ENCODE measurements at regions not wholly inside any gene's neighbourhood (a gene's known extent, or its start where the extent isn't known, plus 50 kb on each side); places are given as distances from the start of the nearest gene placed in this dataset.
"Not testable (repeated sequence)": the region's sequence is repeated elsewhere in the genome, so short reads cannot be mapped to it uniquely, and the experiment has no call there.

DNA sequence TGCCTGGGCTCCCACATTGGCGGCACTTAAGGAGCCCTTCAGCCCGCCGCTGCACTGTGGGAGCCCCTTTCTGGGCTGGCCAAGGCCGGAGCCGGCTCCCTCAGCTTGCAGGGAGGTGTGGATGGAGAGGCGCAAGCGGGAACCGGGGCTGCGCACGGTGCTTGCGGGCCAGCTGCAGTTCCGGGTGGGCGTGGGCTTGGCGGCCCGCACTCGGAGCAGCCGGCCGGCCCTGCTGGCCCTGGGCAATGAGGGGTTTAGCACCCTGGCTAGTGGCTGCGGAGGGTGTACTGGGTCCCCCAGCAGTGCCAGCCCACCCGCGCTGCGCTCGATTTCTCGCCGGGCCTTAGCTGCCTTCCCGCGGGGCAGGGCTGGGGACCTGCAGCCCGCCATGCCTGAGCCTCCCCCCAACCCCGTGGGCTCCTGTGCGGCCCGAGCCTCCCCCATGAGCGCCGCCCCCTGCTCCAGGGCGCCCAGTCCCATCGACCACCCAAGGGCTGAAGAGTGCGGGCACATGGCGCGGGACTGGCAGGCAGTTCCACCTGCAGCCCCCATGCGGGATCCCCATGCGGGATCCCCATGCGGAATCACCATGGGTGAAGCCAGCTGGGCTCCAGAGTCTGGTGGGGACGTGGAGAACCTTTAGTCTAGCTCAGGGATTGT is 998.9 kb upstream of the MIR17HG start:
- not testable (repeated sequence) for H3K36me3 ChIP-seq (ENCODE audit: insufficient read depth); H3K27ac ChIP-seq (ENCODE audit: low read depth); H3K4me1 ChIP-seq (ENCODE audit: insufficient read depth); H3K4me3 ChIP-seq (ENCODE audit: low read depth, low read length); DNase-seq (ENCODE audit: extremely low spot score)
- WGBS: 97% methylated on average over 42 of the region's 42 CpGs

DNA sequence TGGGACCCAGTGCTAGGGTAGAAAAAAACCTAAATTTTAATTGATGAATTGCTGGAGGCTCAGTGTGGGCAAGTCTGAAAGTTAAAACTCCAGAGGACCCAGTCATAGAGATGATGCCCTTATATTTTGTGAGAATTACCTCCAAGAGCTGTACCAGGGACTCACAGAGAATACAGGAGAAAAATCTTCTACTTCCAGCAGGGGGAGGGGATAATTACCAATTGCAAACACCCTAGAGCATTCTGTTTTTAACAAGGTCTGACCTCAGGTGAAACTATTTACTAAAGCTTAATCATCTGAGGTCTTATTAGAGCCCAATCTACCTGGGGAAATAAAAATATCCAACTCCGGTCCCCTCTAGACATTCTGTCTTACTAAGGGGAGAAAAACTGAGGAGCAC is 994.7 kb upstream of the MIR17HG start:
- Histone ChIP-seq H3K4me3 (ENCODE audit: low read depth, low read length) (no peak overlapping the region), H3K36me3 (ENCODE audit: insufficient read depth) (no peaks in the 10 kb centered on the region), H3K27ac (ENCODE audit: low read depth) (no peak overlapping the region), H3K4me1 (ENCODE audit: insufficient read depth) (no peaks in the 10 kb centered on the region)
- WGBS: 85% methylated on average over 1 of the region's 1 CpG
- DNase-seq (ENCODE audit: extremely low spot score): no peak

DNA sequence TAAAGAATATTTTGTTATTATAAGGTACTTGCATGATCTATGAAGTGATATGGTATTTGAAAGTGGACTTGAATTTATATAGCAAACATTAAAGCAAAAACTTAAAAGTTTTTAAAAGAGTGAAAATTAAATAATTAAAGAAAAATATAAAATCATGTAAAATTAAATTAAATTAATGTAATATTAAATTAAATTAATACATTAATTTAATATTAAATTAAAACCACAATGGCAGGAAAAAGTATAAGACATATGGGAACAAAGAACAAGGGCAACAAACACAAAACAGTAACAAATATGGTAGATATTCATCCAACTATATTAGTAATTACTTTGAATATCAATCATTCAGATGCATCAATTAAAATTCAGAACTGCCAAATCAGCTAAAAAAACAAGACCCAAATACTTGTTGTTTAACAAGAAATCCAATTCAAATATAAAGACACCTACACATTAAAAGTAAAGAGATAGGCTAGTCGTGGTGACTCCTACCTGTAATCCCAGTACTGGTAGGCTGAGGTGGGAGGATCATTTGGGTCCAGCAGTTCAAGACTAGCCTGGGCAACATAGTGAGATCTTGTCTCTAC is 992.2 kb upstream of the MIR17HG start:
- no peak for DNase-seq (ENCODE audit: extremely low spot score)
- Histone ChIP-seq H3K4me1 (ENCODE audit: insufficient read depth) (no peaks in the 10 kb centered on the region), H3K4me3 (ENCODE audit: low read depth, low read length) (no peak overlapping the region), H3K27ac (ENCODE audit: low read depth) (no peak overlapping the region), H3K36me3 (ENCODE audit: insufficient read depth) (no peaks in the 10 kb centered on the region)
- WGBS: 89% methylated on average over 1 of the region's 1 CpG

DNA sequence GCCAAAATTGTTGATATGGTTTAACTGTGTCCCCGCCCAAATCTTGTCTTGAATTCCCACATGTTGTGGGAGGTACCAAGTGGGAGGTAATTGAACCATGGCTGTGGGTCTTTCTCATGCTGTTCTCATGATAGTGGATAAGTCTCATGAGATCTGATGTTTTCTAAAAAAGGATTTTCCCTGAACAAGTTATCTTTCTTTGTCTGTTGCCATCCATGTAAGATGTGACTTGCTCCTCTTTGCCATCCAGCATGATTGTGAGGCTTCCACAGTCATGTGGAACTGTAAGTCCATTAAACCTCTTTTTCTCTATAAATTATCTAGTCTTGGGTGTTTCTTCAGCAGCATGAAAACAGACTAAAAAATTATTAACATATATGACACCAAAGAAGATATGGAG is 986.7 kb upstream of the MIR17HG start:
- Histone ChIP-seq H3K4me1 (ENCODE audit: insufficient read depth) (no peaks in the 10 kb centered on the region), H3K27ac (ENCODE audit: low read depth) (no peak overlapping the region), H3K36me3 (ENCODE audit: insufficient read depth) (no peaks in the 10 kb centered on the region), H3K4me3 (ENCODE audit: low read depth, low read length) (no peak overlapping the region)
- 91% methylated on average over 1 of the region's 1 CpG for WGBS
- no peak for DNase-seq (ENCODE audit: extremely low spot score)

- DNase-seq (ENCODE audit: extremely low spot score): no peak
- no peaks in the 10 kb centered on the region for H3K36me3 ChIP-seq (ENCODE audit: insufficient read depth)
- H3K4me1 ChIP-seq (ENCODE audit: insufficient read depth): no peaks in the 10 kb centered on the region
- 53% methylated on average over 1 of the region's 1 CpG for WGBS
- H3K27ac ChIP-seq (ENCODE audit: low read depth): no peak overlapping the region
- no peak overlapping the region for H3K4me3 ChIP-seq (ENCODE audit: low read depth, low read length)
These were observed 984.8 kb upstream of the MIR17HG start for GRCh38 chr13:90362707-90363106.

DNA sequence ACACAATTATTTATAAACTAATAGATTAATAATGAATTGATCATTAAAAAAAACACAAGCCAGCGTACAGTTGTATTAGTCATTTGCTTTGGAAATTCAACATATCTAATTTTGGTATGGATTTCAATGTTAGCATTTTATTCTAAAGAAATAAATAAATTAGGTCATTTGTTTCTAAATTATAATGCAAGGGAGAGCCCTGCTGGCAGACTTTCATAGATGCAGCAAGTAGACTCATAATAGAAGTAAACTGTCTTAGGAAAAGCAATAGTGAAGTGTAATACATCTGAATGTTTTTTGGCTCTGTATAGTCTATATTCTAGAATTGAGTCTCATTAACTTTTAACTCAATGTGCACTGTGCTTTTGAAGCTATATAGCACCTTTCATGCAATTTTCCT is 982.4 kb upstream of the MIR17HG start:
- Histone ChIP-seq H3K27ac (ENCODE audit: low read depth) (no peak overlapping the region), H3K4me3 (ENCODE audit: low read depth, low read length) (no peak overlapping the region), H3K4me1 (ENCODE audit: insufficient read depth) (no peaks in the 10 kb centered on the region), H3K36me3 (ENCODE audit: insufficient read depth) (no peaks in the 10 kb centered on the region)
- WGBS: 70% methylated on average over 1 of the region's 1 CpG
- no peak for DNase-seq (ENCODE audit: extremely low spot score)

GRCh38 chr13:90374168-90374567 is 973.3 kb upstream of the MIR17HG start:
- DNase-seq (ENCODE audit: extremely low spot score): no peak
- H3K4me3 ChIP-seq (ENCODE audit: low read depth, low read length): no peak overlapping the region
- H3K4me1 ChIP-seq (ENCODE audit: insufficient read depth): no peaks in the 10 kb centered on the region
- no peaks in the 10 kb centered on the region for H3K36me3 ChIP-seq (ENCODE audit: insufficient read depth)
- no peak overlapping the region for H3K27ac ChIP-seq (ENCODE audit: low read depth)

DNA sequence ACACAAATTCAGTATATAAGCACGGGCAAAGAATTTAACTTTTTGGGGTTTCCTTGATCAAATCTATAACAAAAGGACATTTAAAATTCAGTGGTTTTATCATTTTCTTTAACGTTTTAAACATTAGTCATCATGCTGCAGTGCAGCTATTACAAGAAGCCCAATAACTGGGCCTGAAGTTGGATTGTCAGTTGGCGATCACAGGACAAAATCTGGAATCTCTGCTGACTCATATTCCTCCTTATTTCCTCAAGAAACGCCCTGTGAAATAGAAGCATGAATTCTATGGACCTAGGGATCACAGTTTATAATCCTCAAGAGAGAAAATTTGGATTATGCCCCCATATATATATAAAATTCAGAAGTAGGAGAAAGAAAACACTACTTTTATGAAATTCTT is 971.6 kb upstream of the MIR17HG start:
- no peak overlapping the region for H3K4me3 ChIP-seq (ENCODE audit: low read depth, low read length)
- DNase-seq (ENCODE audit: extremely low spot score): no peak
- H3K27ac ChIP-seq (ENCODE audit: low read depth): no peak overlapping the region
- H3K36me3 ChIP-seq (ENCODE audit: insufficient read depth): no peaks in the 10 kb centered on the region
- H3K4me1 ChIP-seq (ENCODE audit: insufficient read depth): no peaks in the 10 kb centered on the region
- WGBS: 85% methylated on average over 4 of the region's 4 CpGs

- no peak for DNase-seq (ENCODE audit: extremely low spot score)
- Histone ChIP-seq H3K4me3 (ENCODE audit: low read depth, low read length) (no peak overlapping the region), H3K27ac (ENCODE audit: low read depth) (no peak overlapping the region), H3K4me1 (ENCODE audit: insufficient read depth) (no peaks in the 10 kb centered on the region), H3K36me3 (ENCODE audit: insufficient read depth) (no peaks in the 10 kb centered on the region)
- WGBS: 90% methylated on average over 1 of the region's 1 CpG
These were observed 965.1 kb upstream of the MIR17HG start for GRCh38 chr13:90382425-90382824.

DNA sequence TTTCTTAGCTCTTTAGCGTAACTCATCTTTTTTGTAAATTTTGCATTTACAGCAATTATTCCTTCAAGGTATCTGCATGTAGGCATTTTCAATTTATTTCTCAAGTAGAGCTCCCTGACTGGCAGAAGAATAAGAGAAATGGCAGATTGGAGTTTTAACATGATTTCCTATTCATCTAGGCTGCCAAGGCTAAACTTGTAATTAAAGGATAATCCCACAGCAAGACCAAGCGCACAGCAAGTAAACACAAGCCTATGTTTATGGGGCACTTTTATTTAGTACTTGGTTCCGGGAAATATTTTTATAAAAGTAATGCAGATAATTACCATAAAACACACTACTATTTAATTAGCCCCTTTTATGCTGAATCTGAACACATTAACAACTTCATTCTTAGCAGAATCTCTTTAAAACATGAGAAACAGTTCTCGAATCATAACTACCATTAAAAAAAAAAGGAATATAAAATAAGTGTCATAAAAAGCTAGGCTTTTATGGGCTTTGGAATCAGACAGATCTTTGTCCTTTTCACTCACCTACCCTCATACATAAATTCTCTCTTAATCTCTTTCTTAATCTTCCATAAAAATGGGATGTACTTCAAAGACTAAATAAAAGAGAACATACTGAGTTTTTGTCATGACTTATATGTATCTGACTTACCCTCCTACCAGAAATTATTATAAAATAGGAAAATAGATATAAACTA is 961.6 kb upstream of the MIR17HG start:
- no peak overlapping the region for H3K27ac ChIP-seq (ENCODE audit: low read depth)
- no peak for DNase-seq (ENCODE audit: extremely low spot score)
- H3K4me3 ChIP-seq (ENCODE audit: low read depth, low read length): no peak overlapping the region
- 73% methylated on average over 4 of the region's 4 CpGs for whole genome bisulfite sequencing
- H3K36me3 ChIP-seq (ENCODE audit: insufficient read depth): no peaks in the 10 kb centered on the region
- H3K4me1 ChIP-seq (ENCODE audit: insufficient read depth): no peaks in the 10 kb centered on the region

- no peaks in the 10 kb centered on the region for H3K4me1 ChIP-seq (ENCODE audit: insufficient read depth)
- H3K27ac ChIP-seq (ENCODE audit: low read depth): no peak overlapping the region
- H3K4me3 ChIP-seq (ENCODE audit: low read depth, low read length): no peak overlapping the region
- DNase-seq (ENCODE audit: extremely low spot score): no peak
- WGBS: 87% methylated on average over 2 of the region's 2 CpGs
- no peaks in the 10 kb centered on the region for H3K36me3 ChIP-seq (ENCODE audit: insufficient read depth)
These were observed 958.5 kb upstream of the MIR17HG start for GRCh38 chr13:90388887-90389452.

- no peak overlapping the region for H3K27ac ChIP-seq (ENCODE audit: low read depth)
- no peak overlapping the region for H3K4me3 ChIP-seq (ENCODE audit: low read depth, low read length)
- no peaks in the 10 kb centered on the region for H3K4me1 ChIP-seq (ENCODE audit: insufficient read depth)
- 97% methylated on average over 2 of the region's 2 CpGs for WGBS
- DNase-seq (ENCODE audit: extremely low spot score): no peak
- no peaks in the 10 kb centered on the region for H3K36me3 ChIP-seq (ENCODE audit: insufficient read depth)
These were observed 958.0 kb upstream of the MIR17HG start for GRCh38 chr13:90389537-90389936.

GRCh38 chr13:90393408-90393807 is 954.1 kb upstream of the MIR17HG start:
- no peak overlapping the region for H3K27ac ChIP-seq (ENCODE audit: low read depth)
- H3K4me3 ChIP-seq (ENCODE audit: low read depth, low read length): no peak overlapping the region
- no peaks in the 10 kb centered on the region for H3K4me1 ChIP-seq (ENCODE audit: insufficient read depth)
- DNase-seq (ENCODE audit: extremely low spot score): no peak
- H3K36me3 ChIP-seq (ENCODE audit: insufficient read depth): no peaks in the 10 kb centered on the region

DNA sequence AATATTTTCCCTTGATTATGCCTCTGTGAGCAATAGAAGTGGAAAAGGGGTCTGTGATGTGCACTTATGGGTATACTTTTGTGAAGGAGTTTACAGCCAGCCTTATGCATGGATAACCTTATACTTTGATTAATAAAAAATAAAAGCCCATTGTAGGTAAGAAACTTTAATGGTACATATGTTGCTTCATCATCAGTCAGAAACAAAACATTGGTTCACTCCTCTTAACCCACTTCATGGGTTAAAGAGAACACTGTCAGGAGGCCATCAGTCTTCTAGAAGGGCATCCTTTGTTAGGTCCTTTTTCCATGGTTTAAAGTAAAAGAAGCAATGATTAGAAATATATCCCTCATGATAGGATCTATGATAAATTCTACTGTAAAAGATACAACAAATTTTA is 952.1 kb upstream of the MIR17HG start:
- Histone ChIP-seq H3K27ac (ENCODE audit: low read depth) (no peak overlapping the region), H3K4me3 (ENCODE audit: low read depth, low read length) (no peak overlapping the region), H3K36me3 (ENCODE audit: insufficient read depth) (no peaks in the 10 kb centered on the region), H3K4me1 (ENCODE audit: insufficient read depth) (no peaks in the 10 kb centered on the region)
- no peak for DNase-seq (ENCODE audit: extremely low spot score)

Measured in urinary bladder (tissue), 3 donors.